GM18519 (cell line): ENCODE measurements at regions not wholly inside any gene's neighbourhood (a gene's known extent, or its start where the extent isn't known, plus 50 kb on each side); places are given as distances from the start of the nearest gene placed in this dataset.
"Not testable (repeated sequence)": the region's sequence is repeated elsewhere in the genome, so short reads cannot be mapped to it uniquely, and the experiment has no call there.

Experiments used
- ATAC-seq: cut with Tn5 transposase; IDR thresholded peaks from one replicate; pipeline ENCODE4 v1.9.1; 2021; ENCODE audit warnings: mild to moderate bottlenecking, moderate library complexity; ENCODE audit not compliant: unreplicated experiment, low FRiP score

DNA sequence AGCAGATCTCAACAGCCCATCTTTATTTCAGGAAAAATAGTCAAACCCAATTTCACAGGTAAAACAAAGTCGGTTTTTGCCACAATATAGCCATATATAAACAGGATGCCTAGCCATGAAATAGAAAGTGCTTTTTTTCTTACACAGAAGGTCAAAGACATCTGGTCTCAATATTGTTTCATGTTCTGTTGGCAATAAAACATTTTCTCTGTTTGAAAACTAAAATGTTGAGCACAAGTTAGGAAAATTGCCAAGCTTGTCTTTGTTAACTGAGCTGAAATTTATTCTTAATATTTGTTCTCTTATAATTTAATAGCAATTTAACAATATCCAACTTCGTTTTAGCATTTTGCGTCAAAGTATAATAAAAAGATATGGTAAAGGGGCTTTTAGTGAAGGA, 673.4 kb downstream of the DTWD2 start:
- ATAC-seq: no peak

DNA sequence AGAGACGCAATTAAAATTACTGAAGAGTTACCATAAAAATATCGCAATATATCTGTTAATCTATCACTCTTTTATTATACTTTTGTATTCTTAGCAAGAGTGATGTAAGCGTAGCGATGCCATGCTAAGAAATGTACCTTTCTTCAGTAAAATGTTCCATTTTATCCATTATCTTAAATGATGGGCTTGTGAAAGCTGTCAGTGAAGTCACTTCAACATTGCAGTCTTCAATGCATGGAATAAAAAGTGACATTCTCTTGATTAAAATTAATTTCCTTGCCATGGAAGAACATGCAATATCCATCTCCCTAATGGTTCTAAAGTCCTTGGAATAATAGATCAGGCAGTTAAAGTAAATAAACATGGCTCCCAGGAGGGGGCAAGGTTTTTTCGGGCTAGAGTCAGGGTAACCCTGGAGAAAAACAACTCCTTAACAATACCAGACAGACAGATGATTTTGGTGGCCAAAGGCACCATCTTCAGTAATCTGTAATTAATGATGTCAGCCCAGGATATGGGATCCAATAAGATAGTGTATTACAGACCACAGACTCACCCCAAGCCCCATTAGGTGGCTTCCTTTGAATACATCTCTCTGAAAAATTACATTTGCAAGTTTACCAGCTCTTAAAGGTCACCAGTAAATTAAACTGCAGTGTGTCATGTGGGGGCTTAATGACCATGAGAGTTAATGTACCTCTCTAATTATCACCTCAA, 677.1 kb downstream of the DTWD2 start:
- no peak for ATAC-seq

DNA sequence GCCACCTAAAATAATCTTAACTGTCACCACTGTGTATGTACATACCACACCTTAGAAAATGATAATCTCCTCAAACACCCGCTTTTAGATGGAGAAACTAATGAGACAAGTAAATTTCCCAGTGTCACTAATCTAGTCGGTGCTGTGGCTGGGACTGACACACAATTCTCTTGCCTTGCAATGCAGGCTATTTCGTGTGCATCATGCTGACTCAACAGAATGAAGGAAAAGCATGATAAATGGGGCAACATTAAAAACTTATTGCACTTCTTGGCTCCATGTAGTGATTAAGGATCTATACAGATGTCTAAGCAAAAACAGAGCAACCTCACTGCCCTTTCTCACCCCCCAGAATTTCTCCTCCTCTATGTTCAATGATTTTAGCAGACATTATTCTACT, 677.9 kb downstream of the DTWD2 start:
- ATAC-seq: no peak

DNA sequence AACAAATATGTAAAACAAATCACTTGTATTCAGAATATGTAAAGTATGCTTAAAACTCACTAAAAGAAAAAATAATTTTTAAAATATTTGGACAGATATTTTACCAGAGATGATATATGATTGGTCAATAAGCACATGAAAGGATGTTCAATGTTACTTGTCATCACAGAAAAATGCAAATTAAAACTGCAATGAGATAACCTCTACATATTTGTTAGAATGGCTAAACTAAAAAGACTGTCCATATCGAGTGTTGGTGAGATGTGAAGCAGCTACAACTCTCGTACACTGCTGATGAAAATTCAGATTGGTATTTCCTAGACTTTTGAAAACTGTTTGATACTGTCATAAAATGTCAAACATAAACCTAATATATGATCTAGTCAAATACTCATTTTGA, 685.1 kb downstream of the DTWD2 start:
- ATAC-seq: no peak

DNA sequence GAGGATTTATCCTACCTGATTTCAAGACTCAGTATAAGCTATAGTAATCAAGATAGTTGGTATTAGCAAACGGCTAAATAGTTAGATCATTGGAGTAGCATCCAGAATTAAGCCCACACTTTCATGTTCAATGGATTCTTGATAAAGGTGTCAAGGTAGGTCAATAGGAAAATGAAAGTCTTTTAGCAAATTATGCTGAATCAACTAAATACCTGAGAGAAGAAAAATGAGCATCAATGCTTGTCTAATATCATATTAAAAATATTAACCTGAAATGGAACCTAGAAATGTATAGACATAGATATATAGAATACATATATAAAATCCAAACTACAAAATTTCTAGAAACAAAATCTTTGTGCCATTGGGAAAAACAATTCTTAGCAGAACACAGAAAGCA, 685.6 kb downstream of the DTWD2 start:
- no peak for ATAC-seq

DNA sequence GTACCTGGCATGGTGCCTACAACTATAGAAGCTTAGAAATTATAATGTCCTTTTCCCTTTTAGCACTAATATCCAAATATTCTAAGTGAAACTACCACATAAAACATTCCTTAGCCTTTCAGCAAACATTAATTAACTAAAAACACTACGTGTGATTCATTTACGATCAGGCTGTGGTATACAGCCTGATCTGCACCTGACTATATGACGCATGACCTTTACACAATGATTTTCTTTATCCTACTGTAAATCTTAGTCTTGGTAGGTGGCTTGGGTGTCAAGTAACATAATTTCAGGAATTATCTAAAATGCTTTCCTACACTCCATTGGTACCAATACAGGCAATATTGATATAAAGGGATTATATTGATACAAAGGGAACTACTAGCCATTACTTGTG, 686.7 kb downstream of the DTWD2 start:
- no peak for ATAC-seq

DNA sequence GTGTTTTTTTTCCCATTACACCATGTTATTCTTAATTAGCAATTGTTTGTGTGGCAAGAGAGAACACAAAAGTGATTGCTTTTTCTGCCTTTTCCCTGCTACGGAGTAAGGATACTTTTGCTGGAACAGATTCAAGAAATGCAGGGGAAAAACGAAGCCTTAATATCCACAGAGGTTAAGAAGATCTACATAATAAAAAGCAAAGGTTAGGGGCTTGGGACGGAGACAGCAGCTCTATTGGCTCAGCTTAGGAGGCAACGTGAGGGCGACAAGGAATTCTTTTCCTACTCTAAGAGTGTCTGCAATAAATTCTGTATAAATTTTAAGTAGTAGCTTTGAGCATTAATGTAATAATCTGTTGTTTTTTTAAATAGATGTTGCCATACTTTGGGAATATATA, 693.3 kb downstream of the DTWD2 start:
- ATAC-seq: no peak

DNA sequence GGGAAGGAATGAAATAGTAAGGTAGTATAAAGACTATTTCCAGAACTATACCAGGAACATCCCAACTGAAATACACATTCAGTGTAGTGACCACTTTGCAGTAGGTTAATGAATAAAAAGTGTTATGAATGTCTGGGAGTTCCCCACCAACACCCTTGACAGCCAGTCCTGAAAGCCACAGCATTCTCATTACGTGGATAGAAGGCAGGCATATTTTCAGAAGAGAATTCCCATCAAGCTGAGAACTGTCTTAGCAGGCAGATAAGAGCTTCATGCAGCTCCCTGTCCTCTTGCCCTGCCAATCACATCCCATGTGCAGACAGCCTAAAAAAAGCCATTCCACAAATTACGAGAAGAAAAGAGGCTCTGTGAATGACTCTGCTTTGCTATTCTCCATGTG, 695.0 kb downstream of the DTWD2 start:
- ATAC-seq: no peak

DNA sequence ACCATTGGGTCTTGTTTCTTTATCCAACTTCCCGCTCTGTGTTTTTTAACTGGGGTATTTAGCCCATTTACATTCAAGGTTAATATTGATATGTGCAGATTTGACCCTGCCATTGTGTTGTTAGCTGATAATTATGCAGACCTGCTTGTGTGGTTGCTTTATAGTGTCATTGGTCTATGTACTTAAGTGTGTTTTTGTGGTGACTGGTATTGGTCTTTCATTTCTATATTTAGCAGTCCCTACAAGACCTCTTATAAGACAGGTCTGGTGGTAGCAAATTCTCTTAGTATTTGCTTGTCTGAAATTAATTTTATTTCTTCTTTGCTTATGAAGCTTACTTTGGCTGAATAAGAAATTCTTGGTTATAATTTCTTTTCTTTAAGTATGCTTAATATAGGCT, 698.1 kb downstream of the DTWD2 start:
- ATAC-seq: no peak

DNA sequence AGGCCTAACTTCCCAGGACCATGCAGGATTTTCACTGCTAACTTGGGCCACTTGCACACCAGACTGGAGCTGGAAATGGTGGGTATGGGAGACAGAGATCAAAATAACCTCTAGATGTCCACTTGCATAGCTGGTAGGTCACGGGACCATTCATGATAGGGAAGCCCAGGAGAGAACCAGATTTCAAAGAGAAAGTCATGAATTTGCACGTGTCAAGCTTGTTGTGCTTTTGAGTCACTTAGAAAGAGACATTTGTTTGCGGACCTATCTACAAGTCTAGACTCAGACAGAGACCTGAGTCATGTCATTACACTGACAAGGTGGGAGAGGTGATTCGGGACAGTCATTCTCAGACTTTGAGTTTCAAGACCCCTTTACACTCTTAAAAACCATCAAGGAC, 704.1 kb downstream of the DTWD2 start:
- not testable (repeated sequence) for ATAC-seq

DNA sequence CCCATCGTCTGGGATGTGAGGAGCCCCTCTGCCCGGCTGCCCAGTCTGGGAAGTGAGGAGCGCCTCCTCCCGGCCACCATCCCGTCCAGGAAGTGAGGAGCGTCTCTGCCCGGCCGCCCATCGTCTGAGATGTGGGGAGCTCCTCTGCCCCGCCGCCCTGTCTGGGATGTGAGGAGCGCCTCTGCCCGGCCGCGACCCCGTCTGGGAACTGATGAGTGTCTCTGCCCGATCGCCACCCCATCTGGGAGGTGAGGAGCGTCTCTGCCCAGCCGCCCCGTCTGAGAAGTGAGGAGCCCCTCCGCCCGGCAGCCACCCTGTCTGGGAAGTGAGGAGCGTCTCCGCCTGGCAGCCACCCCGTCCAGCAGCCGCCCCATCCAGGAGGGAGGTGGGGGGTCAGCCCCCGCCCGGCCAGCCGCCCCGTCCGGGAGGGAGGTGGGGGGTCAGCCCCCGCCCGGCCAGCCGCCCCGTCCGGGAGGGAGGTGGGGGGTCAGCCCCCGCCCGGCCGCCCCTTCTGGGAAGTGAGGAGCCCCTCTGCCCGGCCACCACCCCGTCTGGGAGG, 705.8 kb downstream of the DTWD2 start:
- not testable (repeated sequence) for ATAC-seq

DNA sequence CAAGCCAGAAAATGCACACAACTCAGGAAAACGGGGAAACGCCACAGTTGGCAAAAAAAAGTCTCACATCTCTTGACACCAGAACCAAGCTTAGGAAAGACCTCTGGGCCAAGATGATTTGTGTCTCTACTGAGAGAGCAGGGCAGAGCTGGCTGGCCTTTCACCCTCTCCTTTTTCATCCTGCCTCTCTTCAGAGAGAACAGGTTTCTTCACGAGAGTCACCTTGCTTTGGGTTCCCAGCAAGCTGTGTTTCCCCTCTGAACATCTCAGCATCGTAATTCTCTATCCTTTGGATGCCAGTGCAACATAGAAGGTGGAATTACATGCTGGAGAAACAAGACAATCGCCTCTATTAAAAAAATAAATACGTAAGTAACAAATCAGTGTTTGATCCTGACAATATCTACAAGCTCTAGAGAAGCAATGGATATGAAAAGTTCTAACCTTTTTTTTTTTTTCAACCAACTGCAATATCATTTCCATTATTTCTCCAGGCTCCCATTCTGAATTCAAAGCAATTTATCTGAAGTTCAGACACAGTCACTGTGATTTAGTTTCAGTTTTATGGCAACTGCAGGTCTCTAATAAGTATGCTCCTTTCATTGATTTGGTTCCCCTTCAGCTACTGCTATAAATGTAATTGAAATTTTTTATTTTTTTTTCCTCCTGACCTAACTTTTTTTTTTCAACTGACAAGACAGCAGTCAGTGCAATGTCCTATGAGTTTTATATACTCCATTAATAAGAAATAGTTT, 708.6 kb downstream of the DTWD2 start:
- no peak for ATAC-seq

DNA sequence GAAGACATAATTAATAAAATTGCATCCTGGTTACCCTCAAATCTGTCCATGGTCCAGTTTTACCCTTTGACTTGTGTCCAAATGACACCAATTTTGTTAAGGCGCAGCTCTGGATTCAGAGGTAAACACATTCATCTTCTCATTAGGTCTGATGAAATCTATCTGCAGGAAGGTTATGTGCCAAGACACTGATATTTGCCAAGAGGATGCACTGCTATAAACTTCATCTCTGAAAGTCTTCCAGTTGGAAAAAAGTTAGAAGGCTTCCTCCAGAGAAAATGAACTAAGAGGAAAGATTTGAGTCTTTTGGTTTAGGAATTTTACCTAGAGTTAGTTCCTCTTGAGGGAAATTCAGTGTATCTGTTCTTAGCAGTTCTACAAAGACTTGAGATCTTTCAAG, 717.8 kb downstream of the DTWD2 start:
- ATAC-seq: no peak

DNA sequence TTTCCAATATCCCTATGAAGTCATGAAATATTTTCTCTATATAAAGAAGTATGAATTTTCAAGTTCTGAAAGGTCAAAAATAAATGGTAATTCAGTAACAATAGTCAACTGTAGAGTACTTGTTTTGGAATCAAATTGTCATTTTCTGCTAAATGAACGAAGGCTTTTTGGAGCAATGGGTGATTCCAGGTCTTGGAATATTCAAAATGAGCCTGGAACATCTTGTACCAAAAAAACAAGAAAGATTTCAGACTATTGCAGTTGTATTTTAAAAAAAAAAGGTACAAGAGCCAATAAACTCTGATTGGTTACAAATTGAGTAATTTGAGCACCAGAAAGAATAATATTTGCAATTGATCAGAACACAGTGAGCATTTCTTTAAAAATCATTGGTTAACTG, 730.1 kb downstream of the DTWD2 start:
- no peak for ATAC-seq

DNA sequence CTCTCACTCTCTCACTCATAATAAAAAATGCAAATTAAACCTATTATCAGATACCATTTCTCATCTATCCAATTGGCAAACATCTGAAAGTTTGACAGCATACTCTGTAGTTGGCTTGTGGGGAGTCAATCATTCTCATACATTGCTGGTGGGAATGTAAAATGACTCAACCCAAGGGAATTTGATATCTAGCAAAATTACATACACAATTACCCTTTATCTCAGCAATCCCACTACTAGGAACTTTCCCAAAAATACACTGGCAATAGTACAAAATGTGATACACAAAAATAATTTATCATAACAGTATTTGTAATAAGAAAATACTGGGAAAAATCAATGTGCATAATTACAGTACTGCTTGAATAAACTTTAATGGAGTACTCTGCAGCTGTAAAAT, 731.3 kb downstream of the DTWD2 start:
- ATAC-seq: no peak

DNA sequence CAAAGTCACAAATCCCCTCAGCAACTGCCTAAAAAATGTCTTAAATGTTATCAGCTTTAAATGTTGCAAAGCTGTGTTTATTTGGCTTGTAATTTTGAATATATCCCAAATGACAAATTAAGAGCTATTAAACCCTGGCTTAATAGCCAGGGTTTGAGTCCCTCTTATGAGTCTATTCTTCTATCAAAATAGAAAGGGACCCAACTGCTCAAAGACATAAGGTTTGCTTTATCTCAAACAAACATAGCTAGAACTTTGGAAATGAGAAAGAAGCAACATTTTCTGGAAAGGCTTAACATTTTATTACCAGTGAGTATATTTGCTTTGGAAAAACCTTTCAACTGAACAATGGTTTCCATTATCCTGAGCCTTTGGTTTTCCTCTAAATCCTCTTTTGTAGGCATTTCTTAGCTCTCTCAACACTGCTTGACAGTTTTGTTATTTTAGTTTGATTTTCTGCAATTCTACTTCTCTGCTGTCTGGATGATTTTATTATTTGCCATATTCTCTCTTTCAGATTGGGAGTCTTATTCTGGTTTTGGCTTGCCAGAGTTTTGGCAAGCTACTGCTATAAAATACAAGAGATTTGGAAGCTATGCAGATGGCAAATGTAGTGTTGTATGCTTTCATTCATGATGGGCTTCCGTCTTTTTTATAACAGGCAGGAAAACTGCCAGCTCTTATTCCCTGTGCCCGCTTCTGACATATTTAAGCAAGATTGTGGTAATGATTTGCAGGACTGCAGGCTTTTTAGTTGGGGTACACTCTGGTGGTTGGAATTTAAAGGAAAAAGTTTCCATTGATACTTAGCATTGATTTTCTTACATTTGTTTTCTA, 734.9 kb downstream of the DTWD2 start:
- ATAC-seq: no peak

DNA sequence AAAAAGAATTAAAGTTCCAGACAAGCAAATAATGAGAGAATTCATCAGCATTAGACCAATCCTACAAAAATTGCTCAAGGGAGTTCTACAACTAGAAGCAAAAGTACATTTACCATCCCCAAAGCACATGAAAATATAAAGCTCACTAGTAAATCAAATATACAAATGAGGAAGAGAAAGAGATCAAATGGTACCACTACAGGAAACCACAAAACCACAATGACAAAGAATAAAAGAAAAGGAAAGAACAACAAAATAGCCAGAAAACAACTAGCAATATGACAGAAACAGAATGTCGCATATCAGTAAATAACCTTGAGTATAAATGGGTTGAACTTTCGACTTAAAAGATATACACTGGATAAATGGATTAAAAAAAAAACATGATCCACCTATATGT, 739.0 kb downstream of the DTWD2 start:
- peak; percentile 70 for ATAC-seq

DNA sequence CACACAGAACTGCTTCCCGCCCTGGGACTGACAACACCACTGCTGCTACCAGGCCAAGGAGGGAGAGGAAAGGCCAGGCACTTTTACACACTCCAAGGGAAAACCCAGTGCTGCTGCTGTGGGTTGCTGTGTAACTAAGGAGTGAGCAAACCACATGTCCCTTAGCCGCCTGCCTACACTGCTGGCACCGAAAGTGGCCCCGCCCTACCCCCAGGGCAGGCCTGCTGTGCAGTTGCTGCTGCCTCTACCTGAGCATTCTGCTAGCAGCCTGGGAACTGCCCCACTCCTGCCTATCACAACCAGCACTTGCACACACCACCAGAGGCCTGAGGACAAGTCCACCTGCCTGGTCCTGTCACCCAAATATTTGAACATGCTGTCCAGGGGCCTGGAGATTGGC, 740.9 kb downstream of the DTWD2 start:
- ATAC-seq: no peak

DNA sequence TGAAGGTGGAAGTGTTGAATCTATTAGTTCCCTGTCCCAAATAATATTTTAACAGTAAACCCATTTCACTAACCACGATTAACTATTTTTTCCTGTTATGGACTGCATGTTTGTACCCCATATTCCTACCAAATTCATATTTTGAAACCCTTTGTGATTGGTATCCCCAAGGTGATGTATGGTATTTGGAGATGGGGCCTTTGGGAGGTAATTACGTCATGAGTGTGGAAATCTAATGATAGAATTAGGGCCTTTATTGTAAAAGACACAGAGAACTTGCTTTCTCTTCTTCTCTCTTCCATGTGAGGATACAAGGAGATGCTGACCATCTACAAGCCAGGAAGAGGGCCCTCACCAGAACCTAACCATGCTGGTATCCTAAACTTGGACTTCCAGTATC, 744.7 kb downstream of the DTWD2 start:
- no peak for ATAC-seq

DNA sequence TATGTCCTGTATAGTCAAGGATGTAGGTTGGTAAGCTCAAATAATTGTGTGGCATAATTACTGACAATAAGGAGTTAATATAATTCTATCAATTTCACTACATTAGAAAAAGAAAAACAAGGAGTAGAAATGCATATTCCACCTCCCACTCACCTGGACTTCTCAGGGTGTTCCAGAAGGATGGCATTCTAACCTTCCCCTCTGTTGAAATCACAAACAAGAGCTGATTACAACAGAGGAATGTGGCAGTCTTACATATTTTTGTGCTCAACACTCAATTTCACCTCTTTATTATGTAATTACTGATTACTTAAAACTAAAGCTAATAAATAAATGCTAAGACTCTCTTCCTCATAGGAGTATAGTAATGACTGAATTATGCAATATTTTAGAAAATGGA, 745.3 kb downstream of the DTWD2 start:
- ATAC-seq: no peak
